CD14-positive monocyte (primary cell): ENCODE measurements at regions not wholly inside any gene's neighbourhood (a gene's known extent, or its start where the extent isn't known, plus 50 kb on each side); places are given as distances from the start of the nearest gene placed in this dataset.

Source experiments
- DNase-seq, 3 donors: peaks; one replicate each; pipeline ENCODE4 v3.0.0-alpha.2; 2011 to 2022
- H2AFZ ChIP-seq: 2 replicates; pipeline ENCODE4 v1.6.0; 2012; ENCODE audit warnings: mild to moderate bottlenecking, low read depth, low read length, inconsistent platforms; ENCODE audit not compliant: insufficient read depth, poor library complexity, severe bottlenecking
- H3K27ac ChIP-seq, 2 donors: 1 replicate in 1 of 2; 2 replicates in 1 of 2; pipeline ENCODE4 v1.5.1; 2012 to 2013; ENCODE audit warnings: low read length in 2 of 2, control low read depth in 1 of 2, inconsistent platforms in 1 of 2, low read depth in 1 of 2, mild to moderate bottlenecking in 1 of 2
- H3K27me3 ChIP-seq, 2 donors: one replicate each; pipeline versions ENCODE4 v1.6.0 to v1.6.1; 2011 to 2013; ENCODE audit warnings: low read length in 2 of 2; ENCODE audit not compliant: control insufficient read depth in 2 of 2, insufficient read depth in 2 of 2
- H3K36me3 ChIP-seq, 2 donors: replicated peaks in 1 of 2; 1 replicate in 1 of 2; 2 replicates in 1 of 2; pipeline versions ENCODE4 v1.5.1 to v1.6.1; 2012 to 2013; ENCODE audit warnings: low read length in 2 of 2, control low read depth in 1 of 2, inconsistent platforms in 1 of 2, mild to moderate bottlenecking in 1 of 2; ENCODE audit not compliant: insufficient read depth in 2 of 2, control insufficient read depth in 1 of 2
- H3K4me1 ChIP-seq, 2 donors: 1 replicate in 1 of 2; 2 replicates in 1 of 2; pipeline versions ENCODE4 v1.5.1 to v1.6.1; 2012 to 2013; ENCODE audit warnings: low read length in 2 of 2, control low read depth in 1 of 2, inconsistent platforms in 1 of 2, mild to moderate bottlenecking in 1 of 2, moderate library complexity in 1 of 2; ENCODE audit not compliant: insufficient read depth in 2 of 2, control insufficient read depth in 1 of 2
- H3K4me2 ChIP-seq: replicated peaks from 2 replicates; pipeline ENCODE3; 2012; ENCODE audit warnings: low read length, moderate library complexity, mild to moderate bottlenecking; ENCODE audit not compliant: poor library complexity, severe bottlenecking; ENCODE audit errors: extremely low read depth
- H3K4me3 ChIP-seq, 3 experiments: fragments of 200-600 bp in 1 of 3; sonication (generic) in 1 of 3; replicated peaks in 1 of 3; 1 replicate in 2 of 3; 2 replicates in 1 of 3; pipeline ENCODE4 v1.5.1; 2011 to 2013; ENCODE audit warnings: low read length in 3 of 3, mild to moderate bottlenecking in 3 of 3, control low read depth in 2 of 3, low read depth in 2 of 3, inconsistent platforms in 1 of 3, moderate library complexity in 1 of 3
- H3K79me2 ChIP-seq: 2 replicates; pipeline ENCODE4 v1.6.0; 2012; ENCODE audit warnings: mild to moderate bottlenecking, control low read depth, inconsistent platforms, low read length, moderate library complexity; ENCODE audit not compliant: insufficient read depth
- H3K9ac ChIP-seq: 2 replicates; pipeline ENCODE4 v1.6.0; 2017; ENCODE audit warnings: low read length, mild to moderate bottlenecking; ENCODE audit not compliant: insufficient read depth, poor library complexity, severe bottlenecking
- H3K9me3 ChIP-seq, 2 donors: replicated peaks in 1 of 2; 1 replicate in 1 of 2; 2 replicates in 1 of 2; pipeline versions ENCODE4 v1.5.1 to v1.6.1; 2012 to 2013; ENCODE audit warnings: low read length in 2 of 2, control low read depth in 1 of 2; ENCODE audit not compliant: control insufficient read depth in 1 of 2, insufficient read depth in 1 of 2
- H4K20me1 ChIP-seq: 2 replicates; pipeline ENCODE4 v1.6.0; 2012; ENCODE audit warnings: mild to moderate bottlenecking, low read length, control low read depth, moderate library complexity; ENCODE audit not compliant: insufficient read depth
- H3K27ac Mint-ChIP-seq, 7 donors: one replicate each; pipeline ENCODE4 v1.8.0; 2020; ENCODE audit warnings: mild to moderate bottlenecking in 7 of 7, mixed read lengths in 7 of 7, moderate library complexity in 6 of 7, inconsistent platforms in 2 of 7
- H3K27me3 Mint-ChIP-seq, 3 donors: one replicate each; pipeline ENCODE4 v1.8.0; 2021 to 2022; ENCODE audit warnings: low read depth in 3 of 3, mild to moderate bottlenecking in 3 of 3, mixed read lengths in 3 of 3, moderate library complexity in 3 of 3, inconsistent platforms in 1 of 3
- H3K36me3 Mint-ChIP-seq, 2 donors: one replicate each; pipeline ENCODE4 v1.8.0; 2020; ENCODE audit warnings: mixed read lengths in 2 of 2, inconsistent platforms in 1 of 2, mild to moderate bottlenecking in 1 of 2
- H3K4me1 Mint-ChIP-seq: one replicate; pipeline ENCODE4 v1.8.0; 2020; ENCODE audit warnings: mild to moderate bottlenecking, mixed read lengths
- H3K4me3 Mint-ChIP-seq, 2 donors: one replicate each; pipeline ENCODE4 v1.8.0; 2020; ENCODE audit warnings: mild to moderate bottlenecking in 2 of 2, mixed read lengths in 2 of 2, moderate library complexity in 1 of 2
- H3K9me3 Mint-ChIP-seq, 7 donors: one replicate each; pipeline ENCODE4 v1.8.0; 2020 to 2022; ENCODE audit warnings: mixed read lengths in 7 of 7, mild to moderate bottlenecking in 6 of 7, moderate library complexity in 6 of 7, inconsistent platforms in 2 of 7
- CTCF ChIP-seq: fragments of 200-600 bp; IDR thresholded peaks from one replicate; pipeline ENCODE4 v1.8.0; 2022; ENCODE audit warnings: antibody characterized with exemption, mild to moderate bottlenecking
- WGBS: methylation state at CpG from one replicate; pipeline ENCODE4 v1.1.5; 2013; ENCODE audit warnings: missing lambda C conversion rate; ENCODE audit not compliant: insufficient coverage; 5-methylcytosine and 5-hydroxymethylcytosine counted together
- intact Hi-C, 2 donors: fragments of 100-400 bp; cut with micrococcal nuclease; formaldehyde crosslinking; loops; one replicate each; pipeline versions ENCODE4 v1.15.0 to v1.15.1; 2023

- no peak for TF ChIP-seq CTCF
- Mint-ChIP-seq H3K9me3 (peaks cover 0 to 3% (median 0%) of the 10 kb centered on the region in 7 donors), H3K4me3 (no peak overlapping the region), H3K27ac (no peak overlapping the region), H3K27me3 (peaks cover 0 to 1% (median 0%) of the 10 kb centered on the region in 3 donors), H3K4me1 (no peaks in the 10 kb centered on the region), H3K36me3 (no peaks in the 10 kb centered on the region)
- Histone ChIP-seq H3K27ac (no peak overlapping the region), H4K20me1 (no peaks in the 10 kb centered on the region), H3K79me2 (no peaks in the 10 kb centered on the region), H3K4me1 (no peaks in the 10 kb centered on the region), H3K36me3 (no peaks in the 10 kb centered on the region), H3K4me2 (no peak overlapping the region), H2AFZ (no peak overlapping the region), H3K27me3 (no peaks in the 10 kb centered on the region), H3K4me3 (no peak overlapping the region), H3K9ac (no peak overlapping the region), H3K9me3 (peaks cover 0 to 5% of the 10 kb centered on the region in 2 donors)
- no peak for DNase-seq
- no CpG with 5 or more reads among the region's 2 CpGs for WGBS
- intact Hi-C loops = no loop called here
Measured at GRCh38 chr11:25733777-25734176, 598.2 kb upstream of the ANO3 start.

- intact Hi-C loops = no loop called here
- no peak overlapping the region for H2AFZ ChIP-seq
- no peak overlapping the region for H3K4me2 ChIP-seq
- no peak for TF ChIP-seq CTCF
- H3K4me1 Mint-ChIP-seq = no peaks in the 10 kb centered on the region
- H3K4me1 ChIP-seq = no peaks in the 10 kb centered on the region
- H3K9ac ChIP-seq = no peak overlapping the region
- no peak overlapping the region for H3K4me3 ChIP-seq
- no peaks in the 10 kb centered on the region for H3K79me2 ChIP-seq
- H3K36me3 Mint-ChIP-seq = no peaks in the 10 kb centered on the region
- no peaks in the 10 kb centered on the region for H3K9me3 Mint-ChIP-seq
- no peaks in the 10 kb centered on the region for H4K20me1 ChIP-seq
- no peak overlapping the region for H3K27ac ChIP-seq
- DNase-seq = no peak
- H3K27ac Mint-ChIP-seq = no peak overlapping the region
- no peaks in the 10 kb centered on the region for H3K27me3 ChIP-seq
- H3K4me3 Mint-ChIP-seq = no peak overlapping the region
- no peaks in the 10 kb centered on the region for H3K9me3 ChIP-seq
- WGBS = no CpG with 5 or more reads among the region's 2 CpGs
- H3K36me3 ChIP-seq = no peaks in the 10 kb centered on the region
- peaks cover 0 to 1% (median 0%) of the 10 kb centered on the region in 3 donors for H3K27me3 Mint-ChIP-seq
Measured at GRCh38 chr11:25734591-25735211, 597.2 kb upstream of the ANO3 start.
